MM.1S (cell line): ENCODE measurements at regions not wholly inside any gene's neighbourhood (a gene's known extent, or its start where the extent isn't known, plus 50 kb on each side); places are given as distances from the start of the nearest gene placed in this dataset.

Source experiments
- DNase-seq: peaks from one replicate; pipeline ENCODE4 v3.0.0-alpha.2; 2015
- H2AFZ ChIP-seq: fragments of 300-600 bp; sonication (generic); 2 replicates; pipeline ENCODE4 v1.6.0; 2016; ENCODE audit warnings: antibody characterized with exemption, low read length
- H3F3A ChIP-seq: fragments of 300-600 bp; sonication (generic); 2 replicates; pipeline ENCODE4 v1.6.1; 2016; ENCODE audit warnings: mild to moderate bottlenecking, antibody characterized with exemption, low read length, moderate library complexity, mixed read lengths; ENCODE audit not compliant: insufficient read depth
- H3K27ac ChIP-seq: fragments of 300-600 bp; sonication (generic); 2 replicates; pipeline ENCODE4 v1.5.1; 2016; ENCODE audit warnings: mild to moderate bottlenecking, low read length
- H3K27me3 ChIP-seq: fragments of 300-600 bp; sonication (generic); replicated peaks from 2 replicates; pipeline ENCODE4 v1.6.0; 2016; ENCODE audit warnings: low read length; ENCODE audit not compliant: insufficient read depth
- H3K36me3 ChIP-seq: fragments of 300-600 bp; sonication (generic); replicated peaks from 2 replicates; pipeline ENCODE4 v1.6.1; 2016; ENCODE audit warnings: mild to moderate bottlenecking, low read length, mixed read lengths; ENCODE audit not compliant: insufficient read depth
- H3K4me1 ChIP-seq: fragments of 300-600 bp; sonication (generic); 2 replicates; pipeline ENCODE4 v1.6.1; 2016; ENCODE audit warnings: low read length, mixed read lengths
- H3K4me2 ChIP-seq: fragments of 300-600 bp; sonication (generic); 2 replicates; pipeline ENCODE4 v1.6.0; 2016; ENCODE audit warnings: low read depth, low read length
- H3K4me3 ChIP-seq: fragments of 300-600 bp; sonication (generic); 2 replicates; pipeline ENCODE4 v1.5.1; 2016; ENCODE audit warnings: low read length, mixed read lengths
- H3K79me2 ChIP-seq: fragments of 300-600 bp; sonication (generic); 2 replicates; pipeline ENCODE4 v1.6.1; 2016; ENCODE audit warnings: mixed run types, low read length, mixed read lengths
- H3K9ac ChIP-seq: fragments of 300-600 bp; sonication (generic); 2 replicates; pipeline ENCODE4 v1.6.1; 2016; ENCODE audit warnings: low read length, mixed read lengths
- H3K9me2 ChIP-seq: fragments of 300-600 bp; sonication (generic); replicated peaks from 2 replicates; pipeline ENCODE4 v1.6.1; 2016; ENCODE audit warnings: mild to moderate bottlenecking, low read length, mixed read lengths; ENCODE audit not compliant: insufficient read depth
- H3K9me3 ChIP-seq: fragments of 300-600 bp; sonication (generic); replicated peaks from 2 replicates; pipeline ENCODE4 v1.6.1; 2016; ENCODE audit warnings: mild to moderate bottlenecking, low read length, mixed read lengths; ENCODE audit not compliant: insufficient read depth
- H4K20me1 ChIP-seq: fragments of 300-600 bp; sonication (generic); 2 replicates; pipeline ENCODE4 v1.6.1; 2016; ENCODE audit warnings: mild to moderate bottlenecking, low read length, moderate library complexity, mixed read lengths; ENCODE audit not compliant: insufficient read depth
- CTCF ChIP-seq: fragments of 300-600 bp; sonication (generic); IDR thresholded peaks from 2 replicates; pipeline ENCODE4 v1.5.1; 2016; ENCODE audit warnings: antibody characterized with exemption, low read length, mixed read lengths
- EZH2 ChIP-seq: fragments of 300-600 bp; sonication (generic); optimal IDR thresholded peaks from 2 replicates; pipeline ENCODE3; 2017; ENCODE audit warnings: low read depth, mild to moderate bottlenecking, antibody characterized with exemption, low read length, mixed read lengths
- EZH2phosphoT487 ChIP-seq: fragments of 300-600 bp; sonication (generic); IDR thresholded peaks from 2 replicates; pipeline ENCODE4 v1.6.1; 2018; ENCODE audit warnings: antibody characterized with exemption, low read length

- H3K9me3 ChIP-seq, result no peaks in the 10 kb centered on the region
- H4K20me1 ChIP-seq, result no peaks in the 10 kb centered on the region
- no peaks in the 10 kb centered on the region for H3F3A ChIP-seq
- no peak overlapping the region for H3K4me3 ChIP-seq
- H3K4me1 ChIP-seq, result no peaks in the 10 kb centered on the region
- no peak overlapping the region for H3K27ac ChIP-seq
- no peak overlapping the region for H3K4me2 ChIP-seq
- TF ChIP-seq CTCF, result no peak
- TF ChIP-seq EZH2phosphoT487, result no peak
- TF ChIP-seq EZH2, result no peak
- no peaks in the 10 kb centered on the region for H3K27me3 ChIP-seq
- H3K9me2 ChIP-seq, result no peaks in the 10 kb centered on the region
- no peak overlapping the region for H2AFZ ChIP-seq
- DNase-seq, result no peak
- H3K36me3 ChIP-seq, result no peaks in the 10 kb centered on the region
- no peak overlapping the region for H3K9ac ChIP-seq
- no peaks in the 10 kb centered on the region for H3K79me2 ChIP-seq
Measured at GRCh38 chr3:63056932-63057331, 181.7 kb upstream of the CADPS start.

GRCh38 chr3:63060412-63060811 is 185.2 kb upstream of the CADPS start:
- no peak for DNase-seq
- no peaks in the 10 kb centered on the region for H3K79me2 ChIP-seq
- no peak overlapping the region for H3K27ac ChIP-seq
- H3K9me3 ChIP-seq, result no peaks in the 10 kb centered on the region
- no peaks in the 10 kb centered on the region for H3K4me1 ChIP-seq
- H3K4me2 ChIP-seq, result no peak overlapping the region
- H3K9ac ChIP-seq, result no peak overlapping the region
- H3F3A ChIP-seq, result no peaks in the 10 kb centered on the region
- no peak overlapping the region for H3K4me3 ChIP-seq
- no peaks in the 10 kb centered on the region for H3K36me3 ChIP-seq
- no peaks in the 10 kb centered on the region for H3K9me2 ChIP-seq
- no peaks in the 10 kb centered on the region for H4K20me1 ChIP-seq
- TF ChIP-seq CTCF (no peak), EZH2 (no peak), EZH2phosphoT487 (no peak)
- no peak overlapping the region for H2AFZ ChIP-seq
- H3K27me3 ChIP-seq, result no peaks in the 10 kb centered on the region

GRCh38 chr3:63061449-63061848 is 186.2 kb upstream of the CADPS start:
- Histone ChIP-seq H3K27me3 (no peaks in the 10 kb centered on the region), H3K9me2 (no peaks in the 10 kb centered on the region), H3K79me2 (no peaks in the 10 kb centered on the region), H3K27ac (no peak overlapping the region), H3K4me2 (no peak overlapping the region), H3K9me3 (no peaks in the 10 kb centered on the region), H3K4me3 (no peak overlapping the region), H2AFZ (no peak overlapping the region), H3K9ac (no peak overlapping the region), H3F3A (no peaks in the 10 kb centered on the region), H4K20me1 (no peaks in the 10 kb centered on the region), H3K4me1 (no peaks in the 10 kb centered on the region), H3K36me3 (no peaks in the 10 kb centered on the region)
- TF ChIP-seq EZH2phosphoT487 (no peak), CTCF (no peak), EZH2 (no peak)
- no peak for DNase-seq
